Mesenchymal stem cell (in vitro differentiated cells and primary cell): ENCODE measurements at regions not wholly inside any gene's neighbourhood (a gene's known extent, or its start where the extent isn't known, plus 50 kb on each side); places are given as distances from the start of the nearest gene placed in this dataset.

Experiments used
- DNase-seq: peaks from one replicate; pipeline ENCODE4 v3.0.0-alpha.2; 2013
- H2AFZ ChIP-seq: one replicate; pipeline ENCODE4 v1.6.1; 2013; ENCODE audit warnings: low read depth, mild to moderate bottlenecking, control low read depth, inconsistent platforms, low read length, moderate library complexity
- H2AK5ac ChIP-seq: 2 replicates; pipeline ENCODE4 v1.6.1; 2013; ENCODE audit warnings: low read length, moderate library complexity, mild to moderate bottlenecking, inconsistent platforms; ENCODE audit not compliant: severe bottlenecking
- H2BK120ac ChIP-seq: one replicate; pipeline ENCODE4 v1.6.1; 2013; ENCODE audit warnings: low read depth, mild to moderate bottlenecking, inconsistent platforms, low read length, moderate library complexity
- H2BK12ac ChIP-seq, 2 experiments: one replicate each; pipeline ENCODE4 v1.6.1; 2013; ENCODE audit warnings: inconsistent platforms in 2 of 2, low read length in 2 of 2, mild to moderate bottlenecking in 2 of 2, moderate library complexity in 2 of 2, control low read depth in 1 of 2
- H2BK15ac ChIP-seq: one replicate; pipeline ENCODE4 v1.6.1; 2013; ENCODE audit warnings: mild to moderate bottlenecking, low read depth, inconsistent platforms; ENCODE audit not compliant: poor library complexity, severe bottlenecking
- H2BK5ac ChIP-seq: 2 replicates; pipeline ENCODE4 v1.6.1; 2013; ENCODE audit warnings: low read depth, mild to moderate bottlenecking, low read length, control low read depth, inconsistent platforms; ENCODE audit not compliant: poor library complexity, severe bottlenecking
- H3K14ac ChIP-seq, 2 experiments: one replicate each; pipeline ENCODE4 v1.6.1; 2013; ENCODE audit warnings: inconsistent platforms in 2 of 2, low read length in 2 of 2, control low read depth in 1 of 2, mild to moderate bottlenecking in 1 of 2, moderate library complexity in 1 of 2
- H3K18ac ChIP-seq, 2 experiments: one replicate each; pipeline ENCODE4 v1.6.1; 2013; ENCODE audit warnings: inconsistent platforms in 2 of 2, low read length in 2 of 2, control low read depth in 1 of 2, low read depth in 1 of 2, mild to moderate bottlenecking in 1 of 2
- H3K23ac ChIP-seq, 2 experiments: one replicate each; pipeline ENCODE4 v1.6.1; 2013; ENCODE audit warnings: inconsistent platforms in 2 of 2, low read length in 2 of 2, mild to moderate bottlenecking in 2 of 2, moderate library complexity in 2 of 2, control low read depth in 1 of 2
- H3K27ac ChIP-seq: 2 replicates; pipeline ENCODE4 v1.5.1; 2013; ENCODE audit warnings: mild to moderate bottlenecking, moderate library complexity, low read length, control low read depth, inconsistent platforms; ENCODE audit not compliant: poor library complexity, severe bottlenecking
- H3K27me3 ChIP-seq, 2 experiments: 2 replicates each; pipeline versions ENCODE4 v1.6.1 to v1.7.0; 2013; ENCODE audit warnings: low read length in 2 of 2, mild to moderate bottlenecking in 2 of 2, moderate library complexity in 2 of 2, control low read depth in 1 of 2, inconsistent platforms in 1 of 2; ENCODE audit not compliant: control insufficient read depth in 1 of 2, insufficient read depth in 1 of 2
- H3K36me3 ChIP-seq, 2 experiments: 2 replicates each; pipeline versions ENCODE4 v1.6.1 to v1.7.0; 2013; ENCODE audit warnings: low read length in 2 of 2, control low read depth in 1 of 2, inconsistent platforms in 1 of 2, low read depth in 1 of 2, mild to moderate bottlenecking in 1 of 2; ENCODE audit not compliant: insufficient read depth in 2 of 2, control insufficient read depth in 1 of 2
- H3K4ac ChIP-seq, 2 experiments: one replicate each; pipeline ENCODE4 v1.6.1; 2013; ENCODE audit warnings: inconsistent platforms in 2 of 2, low read length in 2 of 2, mild to moderate bottlenecking in 2 of 2, moderate library complexity in 2 of 2, control low read depth in 1 of 2, low read depth in 1 of 2
- H3K4me1 ChIP-seq: 2 replicates; pipeline ENCODE4 v1.6.1; 2013; ENCODE audit warnings: low read depth, low read length, control low read depth; ENCODE audit not compliant: control insufficient read depth, insufficient read depth
- H3K4me2 ChIP-seq: 2 replicates; pipeline ENCODE4 v1.6.1; 2013; ENCODE audit warnings: low read length, mild to moderate bottlenecking, inconsistent platforms; ENCODE audit not compliant: poor library complexity, severe bottlenecking
- H3K4me3 ChIP-seq, 2 experiments: 2 replicates each; pipeline versions ENCODE4 v1.5.1 to v1.7.0; 2013; ENCODE audit warnings: low read length in 2 of 2, mild to moderate bottlenecking in 2 of 2, control low read depth in 1 of 2, low read depth in 1 of 2; ENCODE audit not compliant: insufficient read depth in 1 of 2
- H3K79me1 ChIP-seq: replicated peaks from 2 replicates; pipeline ENCODE4 v1.6.1; 2013; ENCODE audit warnings: mild to moderate bottlenecking, control low read depth, low read length, inconsistent platforms; ENCODE audit not compliant: poor library complexity, severe bottlenecking
- H3K9ac ChIP-seq: 2 replicates; pipeline ENCODE4 v1.7.0; 2013; ENCODE audit warnings: mild to moderate bottlenecking, low read length, moderate library complexity
- H3K9me3 ChIP-seq: 2 replicates; pipeline ENCODE4 v1.7.0; 2013; ENCODE audit warnings: mild to moderate bottlenecking, low read length; ENCODE audit not compliant: control insufficient read depth
- H4K8ac ChIP-seq: one replicate; pipeline ENCODE4 v1.6.1; 2013; ENCODE audit warnings: inconsistent platforms, mild to moderate bottlenecking, low read length, moderate library complexity
- H4K91ac ChIP-seq: one replicate; pipeline ENCODE4 v1.6.1; 2013; ENCODE audit warnings: mild to moderate bottlenecking, low read length, inconsistent platforms
- WGBS: methylation state at CpG from one replicate; pipeline ENCODE4 v1.1.7; 2013; ENCODE audit warnings: mixed read lengths; 5-methylcytosine and 5-hydroxymethylcytosine counted together

DNA sequence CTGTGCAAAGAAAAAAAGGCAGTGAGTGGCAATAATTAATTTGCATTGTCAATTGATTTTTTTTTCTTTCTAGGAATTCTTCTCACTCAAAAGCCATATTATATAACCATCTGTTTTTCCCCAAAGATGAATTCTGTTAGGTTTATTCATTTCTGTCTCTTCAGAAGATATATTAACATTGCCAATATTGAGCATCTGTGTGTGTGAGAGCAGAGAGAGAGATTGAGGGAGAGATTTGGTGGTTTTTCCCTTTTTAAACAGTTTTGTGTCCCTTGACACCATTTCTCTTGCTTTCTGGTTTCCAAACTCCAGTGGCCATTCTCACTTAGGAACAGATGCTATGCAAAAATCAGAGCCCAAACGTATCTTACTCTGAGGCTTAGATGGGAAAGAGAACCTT, 112.5 kb downstream of the LACC1 start:
- no peak overlapping the region for H4K91ac ChIP-seq
- H3K27ac ChIP-seq: no peak overlapping the region
- H4K8ac ChIP-seq: no peak overlapping the region
- no peaks in the 10 kb centered on the region for H3K4me1 ChIP-seq
- no peak overlapping the region for H3K4ac ChIP-seq
- H3K18ac ChIP-seq: no peak overlapping the region
- no peaks in the 10 kb centered on the region for H3K36me3 ChIP-seq
- H3K79me1 ChIP-seq: no peaks in the 10 kb centered on the region
- peaks cover 0 to 9% of the 10 kb centered on the region in 2 experiments for H3K27me3 ChIP-seq
- H2AFZ ChIP-seq: no peak overlapping the region
- H2BK120ac ChIP-seq: no peak overlapping the region
- no peak overlapping the region for H3K4me3 ChIP-seq
- no peak overlapping the region for H3K9ac ChIP-seq
- 96% methylated on average over 1 of the region's 1 CpG for WGBS
- no peak overlapping the region for H3K23ac ChIP-seq
- peaks cover 27% of the 10 kb centered on the region for H3K9me3 ChIP-seq
- no peak overlapping the region for H3K14ac ChIP-seq
- no peak overlapping the region for H2BK5ac ChIP-seq
- no peak overlapping the region for H2BK12ac ChIP-seq
- no peak overlapping the region for H2AK5ac ChIP-seq
- no peak overlapping the region for H2BK15ac ChIP-seq
- DNase-seq: no peak
- H3K4me2 ChIP-seq: no peak overlapping the region

DNA sequence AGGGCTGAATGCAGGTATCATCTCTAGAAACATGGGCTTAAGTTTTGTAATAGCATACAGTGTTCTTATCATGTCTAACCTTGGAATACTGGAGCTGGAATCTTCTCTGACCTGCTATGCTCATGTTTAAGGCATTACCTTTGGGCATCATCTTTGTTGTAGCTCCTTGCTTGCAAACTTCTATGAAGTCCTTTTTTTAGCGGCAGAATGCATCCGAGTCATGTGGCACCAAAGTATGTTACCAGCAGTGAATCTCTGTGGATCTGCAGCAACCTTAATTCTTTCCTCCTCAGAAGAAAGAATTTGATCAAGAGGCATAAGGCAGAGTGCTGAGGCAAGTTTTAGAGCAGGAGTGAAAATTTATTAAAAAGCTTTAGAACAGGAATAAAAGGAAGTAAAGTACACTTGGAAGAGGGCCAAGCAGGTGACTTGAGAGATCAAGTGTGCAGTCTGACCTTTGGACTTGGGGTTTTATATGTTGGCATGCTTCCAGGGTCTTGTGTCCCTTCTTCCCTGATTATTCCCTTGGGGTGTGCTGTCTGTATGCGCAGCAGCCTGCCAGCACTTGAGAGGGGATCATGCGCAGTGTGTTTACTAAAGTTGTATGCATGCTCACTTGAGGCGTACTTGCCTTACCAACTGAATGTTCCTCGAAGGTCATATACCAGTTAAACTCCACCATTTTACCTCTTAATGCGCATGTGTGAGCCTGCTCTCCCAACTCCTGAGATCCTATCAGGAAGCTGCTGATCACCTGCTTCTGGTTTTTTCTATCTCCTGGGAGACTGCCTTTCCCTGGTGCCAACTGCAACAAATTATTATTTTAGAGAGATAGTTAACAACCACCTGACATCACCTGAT, 115.5 kb downstream of the LACC1 start:
- H3K9ac ChIP-seq: no peak overlapping the region
- no peak overlapping the region for H3K4me3 ChIP-seq
- 96% methylated on average over 7 of the region's 7 CpGs for WGBS
- no peaks in the 10 kb centered on the region for H3K79me1 ChIP-seq
- no peak overlapping the region for H3K4ac ChIP-seq
- no peak overlapping the region for H3K4me2 ChIP-seq
- DNase-seq: no peak
- no peak overlapping the region for H2BK15ac ChIP-seq
- H3K23ac ChIP-seq: no peak overlapping the region
- peaks cover 0 to 9% of the 10 kb centered on the region in 2 experiments for H3K27me3 ChIP-seq
- peaks cover 27% of the 10 kb centered on the region for H3K9me3 ChIP-seq
- H3K14ac ChIP-seq: no peak overlapping the region
- H2AK5ac ChIP-seq: no peak overlapping the region
- H4K91ac ChIP-seq: no peak overlapping the region
- H4K8ac ChIP-seq: no peak overlapping the region
- no peak overlapping the region for H3K18ac ChIP-seq
- no peak overlapping the region for H2BK12ac ChIP-seq
- H3K4me1 ChIP-seq: no peaks in the 10 kb centered on the region
- no peak overlapping the region for H3K27ac ChIP-seq
- no peak overlapping the region for H2BK120ac ChIP-seq
- H3K36me3 ChIP-seq: no peaks in the 10 kb centered on the region
- no peak overlapping the region for H2AFZ ChIP-seq
- H2BK5ac ChIP-seq: no peak overlapping the region

DNA sequence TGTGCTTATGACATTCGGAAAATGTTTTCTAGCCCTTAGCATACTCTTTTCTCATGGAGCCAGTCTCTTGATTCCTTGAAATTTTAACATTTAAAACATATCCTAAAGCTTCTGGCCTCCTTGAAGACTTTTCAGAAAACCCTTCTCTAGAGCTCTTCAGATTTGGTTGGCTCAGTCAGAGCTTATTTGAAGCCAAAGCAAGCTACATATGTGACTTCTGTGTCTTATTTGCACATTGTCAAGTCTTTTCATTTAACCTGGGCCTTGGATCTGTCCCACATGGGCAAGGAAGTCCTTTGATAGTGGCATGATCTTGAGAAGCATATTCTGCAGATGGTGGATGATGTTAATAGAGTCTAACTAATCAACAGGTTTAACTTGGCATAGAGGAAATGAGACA, 116.5 kb downstream of the LACC1 start:
- Histone ChIP-seq H2BK5ac (no peak overlapping the region), H4K8ac (no peak overlapping the region), H3K4me2 (no peak overlapping the region), H2AFZ (no peak overlapping the region), H3K4me1 (no peaks in the 10 kb centered on the region), H3K14ac (no peak overlapping the region), H2BK15ac (no peak overlapping the region), H2AK5ac (no peak overlapping the region), H3K27ac (no peak overlapping the region), H4K91ac (no peak overlapping the region), H3K79me1 (no peaks in the 10 kb centered on the region), H2BK12ac (no peak overlapping the region), H2BK120ac (no peak overlapping the region), H3K27me3 (peaks cover 0 to 9% of the 10 kb centered on the region in 2 experiments), H3K18ac (no peak overlapping the region), H3K23ac (no peak overlapping the region), H3K4ac (no peak overlapping the region), H3K36me3 (no peaks in the 10 kb centered on the region), H3K9ac (no peak overlapping the region), H3K4me3 (no peak overlapping the region), H3K9me3 (peaks cover 27% of the 10 kb centered on the region)
- WGBS: 97% methylated on average over 1 of the region's 1 CpG
- no peak for DNase-seq

DNA sequence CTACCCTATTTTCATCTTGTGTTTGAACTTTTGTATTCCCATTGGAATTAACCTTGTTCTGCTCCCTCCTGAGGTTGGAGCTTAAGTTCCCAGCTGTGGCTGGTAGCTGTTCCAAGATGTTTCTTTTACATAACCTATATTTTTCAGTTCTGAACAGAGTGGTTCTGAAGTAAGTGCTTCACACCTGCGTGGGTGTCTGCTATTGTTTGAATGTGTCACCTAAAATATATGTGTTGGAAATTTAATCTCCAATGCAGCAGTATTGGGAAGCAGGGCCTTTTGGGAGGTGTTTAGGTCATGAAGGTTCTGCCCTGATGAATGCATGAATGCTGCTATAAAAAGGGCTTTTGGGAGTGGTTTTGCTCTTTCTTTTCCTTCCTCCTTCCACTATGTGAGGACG, 123.8 kb downstream of the LACC1 start:
- no peak overlapping the region for H3K14ac ChIP-seq
- no peaks in the 10 kb centered on the region for H3K27me3 ChIP-seq
- WGBS: 97% methylated on average over 2 of the region's 2 CpGs
- no peak overlapping the region for H3K18ac ChIP-seq
- no peaks in the 10 kb centered on the region for H3K79me1 ChIP-seq
- no peak overlapping the region for H2AFZ ChIP-seq
- H3K4me1 ChIP-seq: peaks cover 5% of the 10 kb centered on the region
- no peak overlapping the region for H3K4ac ChIP-seq
- no peaks in the 10 kb centered on the region for H3K36me3 ChIP-seq
- H2BK120ac ChIP-seq: no peak overlapping the region
- no peak overlapping the region for H2BK5ac ChIP-seq
- no peak overlapping the region for H3K4me3 ChIP-seq
- no peak overlapping the region for H4K8ac ChIP-seq
- H3K9ac ChIP-seq: no peak overlapping the region
- no peak overlapping the region for H3K23ac ChIP-seq
- H3K27ac ChIP-seq: no peak overlapping the region
- no peak overlapping the region for H2BK15ac ChIP-seq
- no peak overlapping the region for H3K4me2 ChIP-seq
- no peak overlapping the region for H2BK12ac ChIP-seq
- H4K91ac ChIP-seq: no peak overlapping the region
- peaks cover 5% of the 10 kb centered on the region for H3K9me3 ChIP-seq
- no peak overlapping the region for H2AK5ac ChIP-seq
- no peak for DNase-seq
